ENCODE measurements at regions not wholly inside any gene's neighbourhood (a gene's known extent, or its start where the extent isn't known, plus 50 kb on each side); places are given as distances from the start of the nearest gene placed in this dataset.

DNA sequence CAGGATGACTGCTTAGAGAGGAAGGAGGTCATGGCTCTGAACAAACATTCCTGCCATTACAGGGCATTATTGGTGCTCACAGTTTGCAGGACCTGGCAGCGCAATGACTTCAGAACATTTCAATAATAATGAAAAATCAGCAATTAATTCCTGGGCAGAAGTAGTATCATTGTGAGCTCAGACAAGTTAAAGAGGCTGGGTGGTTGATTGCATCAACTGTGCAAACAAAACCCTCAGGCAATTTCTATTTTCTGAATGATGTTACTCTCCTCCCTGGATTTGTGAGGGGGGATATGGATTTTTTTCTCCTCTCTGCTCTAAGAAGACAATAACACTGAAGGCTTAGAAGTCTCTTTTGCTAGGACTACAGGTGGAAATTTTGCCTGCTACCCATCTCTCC is 168.1 kb upstream of the TACR1 start:
- RAD21 ChIA-PET (ENCODE audit: unreplicated experiment), result no interaction called here
- Histone ChIP-seq H3K36me3 (ENCODE audit: control insufficient read depth in 2 of 2, insufficient read depth in 2 of 2, low read length in 1 of 2) (no peaks in the 10 kb centered on the region), H4K20me1 (ENCODE audit: control insufficient read depth, insufficient read depth) (no peaks in the 10 kb centered on the region), H3K4me1 (ENCODE audit: control insufficient read depth, insufficient read depth, low read length) (no peaks in the 10 kb centered on the region), H3K27me3 (replicated peaks in 1 of 2; ENCODE audit: control insufficient read depth in 2 of 2, insufficient read depth in 2 of 2, low read length in 1 of 2) (no peaks in the 10 kb centered on the region), H3K9me3 (replicated peaks; ENCODE audit: control insufficient read depth, insufficient read depth, low read length) (no peaks in the 10 kb centered on the region), H3K4me3 (no peak overlapping the region), H2AFZ (ENCODE audit: control insufficient read depth, low read depth, low read length) (no peak overlapping the region), H3K9ac (ENCODE audit: control insufficient read depth, insufficient read depth, low read length) (no peak overlapping the region), H3K27ac (ENCODE audit: control insufficient read depth, insufficient read depth) (no peak overlapping the region), H3K4me2 (ENCODE audit: control insufficient read depth, insufficient read depth) (no peak overlapping the region), H3K79me2 (ENCODE audit: control insufficient read depth, insufficient read depth, low read length) (no peaks in the 10 kb centered on the region)
- in situ Hi-C loops (cut with MboI), result no loop called here
- CTCF ChIA-PET, result interaction anchor here (1.0 kb wide), 1 partner anchor 12 kb away, joined by 3 read pairs; no protein-coding TSS in a partner anchor
- FAIRE-seq (no peak), DNase-seq (ENCODE audit: low read depth, low spot score) (no peak), ATAC-seq (no peak)
- SMC1A ChIA-PET (ENCODE audit: uncharacterized antibody, unreplicated experiment), result interaction anchor here (0.8 to 1.3 kb wide), 7 partner anchors 12 to 97 kb away, joined by 3 to 5 read pairs (median 3); no protein-coding TSS in a partner anchor
- 69% methylated on average over 1 of the region's 1 CpG for WGBS (ENCODE audit: insufficient coverage, insufficient replicate concordance, low lambda C conversion rate, missing lambda C conversion rate)
- POLR2A ChIA-PET, result no interaction called here
- TF ChIP-seq HDAC6 (IDR thresholded peaks at IDR 0.05; ENCODE audit: unreplicated experiment), result no peak
- TF ChIP-seq RELB (IDR thresholded peaks at IDR 0.05; ENCODE audit: low read depth), result no peak
- intact Hi-C loops (cut with micrococcal nuclease; ENCODE audit: unreplicated experiment), result no loop called here
- no TSS peak for BruUV-seq (replicated peaks)

GRCh38 chr2:75361486-75361885 is 162.2 kb upstream of the TACR1 start:
- BruUV-seq (replicated peaks), result no TSS peak
- in situ Hi-C loops (cut with MboI) (no loop called here), intact Hi-C loops (cut with micrococcal nuclease; ENCODE audit: unreplicated experiment) (no loop called here)
- TF ChIP-seq RUNX3 (IDR thresholded peaks at IDR 0.05; ENCODE audit: low read length) (peak; percentile 7; the same call in 1 of the 2 replicates), TCF7 (IDR thresholded peaks at IDR 0.05; ENCODE audit: borderline replicate concordance) (no peak)
- POLR2A ChIA-PET, result no interaction called here
- RAD21 ChIA-PET (ENCODE audit: unreplicated experiment), result no interaction called here
- no peak for DNase-seq (ENCODE audit: low read depth, low spot score)
- no peak overlapping the region for H3K27ac ChIP-seq (ENCODE audit: control insufficient read depth, insufficient read depth)
- no peak overlapping the region for H3K4me3 ChIP-seq
- ATAC-seq, result no peak
- H3K9ac ChIP-seq (ENCODE audit: control insufficient read depth, insufficient read depth, low read length), result no peak overlapping the region
- no peaks in the 10 kb centered on the region for H3K36me3 ChIP-seq (ENCODE audit: control insufficient read depth in 2 of 2, insufficient read depth in 2 of 2, low read length in 1 of 2)
- no peaks in the 10 kb centered on the region for H3K79me2 ChIP-seq (ENCODE audit: control insufficient read depth, insufficient read depth, low read length)
- no peaks in the 10 kb centered on the region for H4K20me1 ChIP-seq (ENCODE audit: control insufficient read depth, insufficient read depth)
- FAIRE-seq, result no peak
- H3K4me1 ChIP-seq (ENCODE audit: control insufficient read depth, insufficient read depth, low read length), result no peaks in the 10 kb centered on the region
- CTCF ChIA-PET, result no interaction called here
- no peak overlapping the region for H2AFZ ChIP-seq (ENCODE audit: control insufficient read depth, low read depth, low read length)
- SMC1A ChIA-PET (ENCODE audit: uncharacterized antibody, unreplicated experiment), result interaction anchor here (1.3 kb wide), 1 partner anchor 161 kb away, joined by 3 read pairs; no protein-coding TSS in a partner anchor
- H3K4me2 ChIP-seq (ENCODE audit: control insufficient read depth, insufficient read depth), result no peak overlapping the region
- no peaks in the 10 kb centered on the region for H3K27me3 ChIP-seq (replicated peaks in 1 of 2; ENCODE audit: control insufficient read depth in 2 of 2, insufficient read depth in 2 of 2, low read length in 1 of 2)
- no peaks in the 10 kb centered on the region for H3K9me3 ChIP-seq (replicated peaks; ENCODE audit: control insufficient read depth, insufficient read depth, low read length)

Measured in GM12878 (cell line).